Endothelial cell of umbilical vein (primary cell): ENCODE measurements at regions not wholly inside any gene's neighbourhood (a gene's known extent, or its start where the extent isn't known, plus 50 kb on each side); places are given as distances from the start of the nearest gene placed in this dataset.

ENCODE experiments used
- BruUV-seq: library from RNA; stranded (reverse); fragments of 400-500 nt; replicated peaks from 2 replicates; lab custom pipeline; 2021; lab: Mats Ljungman, UMichigan
- CTCF ChIA-PET: fragments of 300-600, 350-600 bp; sonication (Branson Sonifier 250); formaldehyde crosslinking; loops from one replicate; lab custom pipeline; 2021; ENCODE audit warnings: antibody characterized with exemption, inconsistent platforms; lab: Charles Lee
- POLR2A ChIA-PET: fragments of 300-600, 350-600 bp; sonication (Branson Sonifier 250); formaldehyde crosslinking; loops from one replicate; lab custom pipeline; 2021; ENCODE audit warnings: antibody characterized with exemption, inconsistent platforms; lab: Charles Lee
- DNase-seq: peaks from one replicate; pipeline ENCODE4 v3.0.0-alpha.2; 2011; ENCODE audit warnings: low read depth, low spot score
- FAIRE-seq: peaks from 2 replicates; lab custom pipeline; 2011; peaks lifted over from hg19 to GRCh38; lab: Jason Lieb, UNC
- H2AFZ ChIP-seq: 2 replicates; pipeline ENCODE4 v1.6.0; 2012; ENCODE audit warnings: low read depth, low read length, control low read depth, inconsistent platforms
- H3K27ac ChIP-seq: 2 replicates; pipeline ENCODE4 v1.5.1; 2011; ENCODE audit warnings: low read depth, mild to moderate bottlenecking, control low read depth, low read length, moderate library complexity; ENCODE audit not compliant: insufficient read depth
- H3K27me3 ChIP-seq, 2 experiments: 2 replicates each; pipeline versions ENCODE4 v1.6.0 to v1.6.1; 2011; ENCODE audit warnings: low read length in 2 of 2, mixed read lengths in 1 of 2; ENCODE audit not compliant: control insufficient read depth in 2 of 2, insufficient read depth in 2 of 2
- H3K36me3 ChIP-seq, 2 experiments: 2 replicates in 1 of 2; 3 replicates in 1 of 2; pipeline ENCODE4 v1.5.1; 2011; ENCODE audit warnings: low read length in 2 of 2, mild to moderate bottlenecking in 1 of 2, moderate library complexity in 1 of 2; ENCODE audit not compliant: control insufficient read depth in 2 of 2, insufficient read depth in 2 of 2; ENCODE audit errors: extremely low read depth in 1 of 2
- H3K4me1 ChIP-seq: 3 replicates; pipeline ENCODE4 v1.5.1; 2011; ENCODE audit warnings: mild to moderate bottlenecking, low read length; ENCODE audit not compliant: control insufficient read depth, insufficient read depth; ENCODE audit errors: extremely low read depth
- H3K4me2 ChIP-seq: 2 replicates; pipeline ENCODE4 v1.6.1; 2011; ENCODE audit warnings: low read length, control low read depth, mixed read lengths; ENCODE audit not compliant: insufficient read depth
- H3K4me3 ChIP-seq, 3 experiments: fragments of 200-600 bp in 1 of 3; sonication (generic), shearing (Covaris generic) in 1 of 3; replicated peaks in 1 of 3; 2 replicates each; pipeline ENCODE4 v1.5.1; 2011 to 2016; ENCODE audit warnings: control low read depth in 3 of 3, low read length in 3 of 3, mild to moderate bottlenecking in 2 of 3, inconsistent platforms in 1 of 3, low read depth in 1 of 3, moderate library complexity in 1 of 3; ENCODE audit not compliant: insufficient read depth in 1 of 3
- H3K79me2 ChIP-seq: 2 replicates; pipeline ENCODE4 v1.6.0; 2012; ENCODE audit warnings: low read length, inconsistent platforms; ENCODE audit not compliant: control insufficient read depth, insufficient read depth
- H3K9ac ChIP-seq: replicated peaks from 2 replicates; pipeline ENCODE3; 2011; ENCODE audit warnings: low read length, control low read depth; ENCODE audit not compliant: insufficient read depth; ENCODE audit errors: extremely low read depth
- H3K9me1 ChIP-seq: replicated peaks from 3 replicates; pipeline ENCODE4 v1.6.0; 2011; ENCODE audit warnings: mild to moderate bottlenecking, low read length; ENCODE audit not compliant: control insufficient read depth, insufficient read depth; ENCODE audit errors: extremely low read depth
- H3K9me3 ChIP-seq: replicated peaks from 2 replicates; pipeline ENCODE4 v1.5.1; 2012; ENCODE audit warnings: low read length, inconsistent platforms; ENCODE audit not compliant: control insufficient read depth, insufficient read depth
- H4K20me1 ChIP-seq: replicated peaks from 2 replicates; pipeline ENCODE3; 2011; ENCODE audit warnings: mild to moderate bottlenecking, low read length; ENCODE audit not compliant: control insufficient read depth, insufficient read depth; ENCODE audit errors: extremely low read depth
- GATA2 ChIP-seq: IDR thresholded peaks from 2 replicates; pipeline ENCODE4 v1.7.0; 2011; ENCODE audit warnings: low read depth, mild to moderate bottlenecking, moderate library complexity, mixed read lengths, low read length; ENCODE audit not compliant: insufficient read length, insufficient read depth
- JUN ChIP-seq: IDR thresholded peaks from 2 replicates; pipeline ENCODE4 v1.6.1; 2011; ENCODE audit warnings: borderline replicate concordance, low read depth; ENCODE audit not compliant: insufficient read length, insufficient read depth
- MYC ChIP-seq: IDR thresholded peaks from one replicate; pipeline ENCODE4 v1.6.1; 2011; ENCODE audit warnings: mild to moderate bottlenecking, low read depth, low read length
- POLR2A ChIP-seq: IDR thresholded peaks from 2 replicates; pipeline ENCODE4 v1.6.1; 2012; ENCODE audit warnings: low read depth, mild to moderate bottlenecking, control low read depth, low read length
- dilution Hi-C: fragments of 300-500 bp; cut with MboI; formaldehyde crosslinking; loops from one replicate; pipeline ENCODE4 v1.15.0; 2019; ENCODE audit warnings: low sequenced_read_pairs; ENCODE audit not compliant: extremely low pct_ligation_motif_present
- intact Hi-C: fragments of 100-400 bp; cut with micrococcal nuclease; formaldehyde crosslinking; loops from one replicate; pipeline ENCODE4 v1.10.0; 2022
- TF ChIP-seq, protein P1 (sequence below), 2 donors: IDR thresholded peaks; 1 replicate in 1 of 2; 2 replicates in 1 of 2; pipeline ENCODE4 v1.5.1; 2011; ENCODE audit warnings: low read length in 2 of 2, mild to moderate bottlenecking in 2 of 2, moderate library complexity in 2 of 2, control low read depth in 1 of 2, inconsistent platforms in 1 of 2, low read depth in 1 of 2; ENCODE audit not compliant: insufficient read depth in 1 of 2; ENCODE audit errors: extremely low read depth in 1 of 2
- TF ChIP-seq, protein P2 (sequence below): IDR thresholded peaks from 2 replicates; pipeline ENCODE4 v1.6.1; 2011; ENCODE audit not compliant: insufficient read depth, insufficient read length

DNA sequence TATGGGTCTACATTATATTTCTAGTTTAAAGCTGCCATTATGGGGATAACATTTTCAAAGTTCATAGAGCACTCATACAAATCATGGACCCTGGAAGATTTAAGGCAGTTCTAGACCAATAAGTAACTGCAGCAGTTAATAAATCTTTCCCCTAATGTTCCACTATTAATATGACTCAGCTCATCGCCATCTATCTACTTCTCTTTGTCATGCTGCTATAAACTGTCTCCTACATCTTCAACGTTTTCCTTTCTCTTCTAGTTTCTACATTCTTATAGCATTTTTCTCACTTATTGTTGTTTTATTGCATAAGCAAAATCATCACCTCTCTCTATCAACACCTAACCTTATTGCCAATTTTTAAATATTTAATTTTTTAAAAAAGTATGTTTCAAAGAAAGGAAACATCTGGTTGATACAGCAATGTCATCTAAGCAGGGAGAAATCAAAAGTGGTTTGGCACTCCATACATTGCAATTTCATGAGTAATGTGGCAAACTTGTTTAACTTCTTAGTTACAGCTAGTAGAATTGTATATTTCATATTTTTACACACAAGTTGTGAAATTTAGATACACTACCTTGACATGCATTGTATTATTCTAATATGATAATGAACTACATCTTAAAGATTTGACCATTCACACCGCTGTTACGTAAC lies 1500.4 kb upstream of the MIR17HG start:
- Histone ChIP-seq H3K4me3 (no peak overlapping the region), H2AFZ (no peak overlapping the region), H3K9ac (no peak overlapping the region), H3K9me3 (no peaks in the 10 kb centered on the region), H4K20me1 (no peaks in the 10 kb centered on the region), H3K36me3 (no peaks in the 10 kb centered on the region), H3K4me2 (no peak overlapping the region), H3K27me3 (no peaks in the 10 kb centered on the region), H3K79me2 (no peaks in the 10 kb centered on the region), H3K4me1 (no peaks in the 10 kb centered on the region), H3K9me1 (no peaks in the 10 kb centered on the region), H3K27ac (no peak overlapping the region)
- no TSS peak for BruUV-seq
- ChIA-PET CTCF (no interaction called here), POLR2A (no interaction called here)
- no peak for FAIRE-seq
- TF ChIP-seq, protein P1, sequence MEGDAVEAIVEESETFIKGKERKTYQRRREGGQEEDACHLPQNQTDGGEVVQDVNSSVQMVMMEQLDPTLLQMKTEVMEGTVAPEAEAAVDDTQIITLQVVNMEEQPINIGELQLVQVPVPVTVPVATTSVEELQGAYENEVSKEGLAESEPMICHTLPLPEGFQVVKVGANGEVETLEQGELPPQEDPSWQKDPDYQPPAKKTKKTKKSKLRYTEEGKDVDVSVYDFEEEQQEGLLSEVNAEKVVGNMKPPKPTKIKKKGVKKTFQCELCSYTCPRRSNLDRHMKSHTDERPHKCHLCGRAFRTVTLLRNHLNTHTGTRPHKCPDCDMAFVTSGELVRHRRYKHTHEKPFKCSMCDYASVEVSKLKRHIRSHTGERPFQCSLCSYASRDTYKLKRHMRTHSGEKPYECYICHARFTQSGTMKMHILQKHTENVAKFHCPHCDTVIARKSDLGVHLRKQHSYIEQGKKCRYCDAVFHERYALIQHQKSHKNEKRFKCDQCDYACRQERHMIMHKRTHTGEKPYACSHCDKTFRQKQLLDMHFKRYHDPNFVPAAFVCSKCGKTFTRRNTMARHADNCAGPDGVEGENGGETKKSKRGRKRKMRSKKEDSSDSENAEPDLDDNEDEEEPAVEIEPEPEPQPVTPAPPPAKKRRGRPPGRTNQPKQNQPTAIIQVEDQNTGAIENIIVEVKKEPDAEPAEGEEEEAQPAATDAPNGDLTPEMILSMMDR (IDR thresholded peaks at IDR 0.05; ENCODE audit: extremely low read depth in 1 of 2, insufficient read depth in 1 of 2, low read depth in 1 of 2, low read length in 2 of 2), result no peak
- TF ChIP-seq POLR2A, result no peak
- TF ChIP-seq GATA2, result no peak
- TF ChIP-seq, protein P2, sequence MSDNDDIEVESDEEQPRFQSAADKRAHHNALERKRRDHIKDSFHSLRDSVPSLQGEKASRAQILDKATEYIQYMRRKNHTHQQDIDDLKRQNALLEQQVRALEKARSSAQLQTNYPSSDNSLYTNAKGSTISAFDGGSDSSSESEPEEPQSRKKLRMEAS, result no peak
- TF ChIP-seq JUN, result no peak
- no peak for TF ChIP-seq MYC
- dilution Hi-C loops (no loop called here), intact Hi-C loops (no loop called here)
- no peak for DNase-seq
